ENCODE measurements at regions not wholly inside any gene's neighbourhood (a gene's known extent, or its start where the extent isn't known, plus 50 kb on each side); places are given as distances from the start of the nearest gene placed in this dataset.

- TF ChIP-seq, protein P1, sequence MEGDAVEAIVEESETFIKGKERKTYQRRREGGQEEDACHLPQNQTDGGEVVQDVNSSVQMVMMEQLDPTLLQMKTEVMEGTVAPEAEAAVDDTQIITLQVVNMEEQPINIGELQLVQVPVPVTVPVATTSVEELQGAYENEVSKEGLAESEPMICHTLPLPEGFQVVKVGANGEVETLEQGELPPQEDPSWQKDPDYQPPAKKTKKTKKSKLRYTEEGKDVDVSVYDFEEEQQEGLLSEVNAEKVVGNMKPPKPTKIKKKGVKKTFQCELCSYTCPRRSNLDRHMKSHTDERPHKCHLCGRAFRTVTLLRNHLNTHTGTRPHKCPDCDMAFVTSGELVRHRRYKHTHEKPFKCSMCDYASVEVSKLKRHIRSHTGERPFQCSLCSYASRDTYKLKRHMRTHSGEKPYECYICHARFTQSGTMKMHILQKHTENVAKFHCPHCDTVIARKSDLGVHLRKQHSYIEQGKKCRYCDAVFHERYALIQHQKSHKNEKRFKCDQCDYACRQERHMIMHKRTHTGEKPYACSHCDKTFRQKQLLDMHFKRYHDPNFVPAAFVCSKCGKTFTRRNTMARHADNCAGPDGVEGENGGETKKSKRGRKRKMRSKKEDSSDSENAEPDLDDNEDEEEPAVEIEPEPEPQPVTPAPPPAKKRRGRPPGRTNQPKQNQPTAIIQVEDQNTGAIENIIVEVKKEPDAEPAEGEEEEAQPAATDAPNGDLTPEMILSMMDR (IDR thresholded peaks at IDR 0.05): no peak
- TF ChIP-seq ATF3 (CRISPR knock-in tag; conservative IDR thresholded peaks at IDR 0.05) (no peak), ZNF263 (CRISPR knock-in tag; IDR thresholded peaks at IDR 0.05; ENCODE audit: low read depth) (no peak), NR3C1 (CRISPR knock-in tag; conservative IDR thresholded peaks at IDR 0.05; ENCODE audit: low read depth) (no peak), ATF6 (CRISPR knock-in tag; IDR thresholded peaks at IDR 0.05) (no peak), FOXJ3 (CRISPR knock-in tag; IDR thresholded peaks at IDR 0.05; ENCODE audit: borderline replicate concordance) (no peak), NFYB (CRISPR knock-in tag; conservative IDR thresholded peaks at IDR 0.05; ENCODE audit: low read depth) (no peak), TEAD4 (CRISPR knock-in tag; IDR thresholded peaks at IDR 0.05) (no peak)
- TF ChIP-seq, protein P2, sequence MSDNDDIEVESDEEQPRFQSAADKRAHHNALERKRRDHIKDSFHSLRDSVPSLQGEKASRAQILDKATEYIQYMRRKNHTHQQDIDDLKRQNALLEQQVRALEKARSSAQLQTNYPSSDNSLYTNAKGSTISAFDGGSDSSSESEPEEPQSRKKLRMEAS (CRISPR knock-in tag; IDR thresholded peaks at IDR 0.05): no peak
Observed at GRCh38 chr2:204037286-204037685, 100.7 kb downstream of the ICOS start.
